IMR-90 (cell line): ENCODE measurements at regions not wholly inside any gene's neighbourhood (a gene's known extent, or its start where the extent isn't known, plus 50 kb on each side); places are given as distances from the start of the nearest gene placed in this dataset.

Experiments
- ATAC-seq: fragments of 200-7000 bp; cut with Tn5 transposase; 2 replicates; pipeline ENCODE4 v1.9.1; 2020; ENCODE audit warnings: low read depth, mild to moderate bottlenecking, moderate library complexity
- BruUV-seq: library from RNA; stranded (reverse); fragments of 400-500 nt; replicated peaks from 2 replicates; lab custom pipeline; 2021; lab: Mats Ljungman, UMichigan
- CTCF ChIA-PET: fragments of 300-600 bp; formaldehyde crosslinking; extraction: SDS; loops from one replicate; lab custom pipeline; 2021; ENCODE audit warnings: antibody characterized with exemption; lab: Yijun Ruan, JAX
- POLR2A ChIA-PET: fragments of 300-600 bp; sonication (Branson Sonifier 250); formaldehyde crosslinking; loops from one replicate; lab custom pipeline; 2022; ENCODE audit warnings: antibody characterized with exemption; ENCODE audit not compliant: unreplicated experiment; lab: Charles Lee
- DNase-seq: peaks from one replicate; pipeline ENCODE4 v3.0.0; 2013
- H2AFZ ChIP-seq: replicated peaks from 2 replicates; pipeline ENCODE3; 2013; ENCODE audit warnings: low read length, mild to moderate bottlenecking; ENCODE audit not compliant: poor library complexity
- H2AK5ac ChIP-seq: 2 replicates; pipeline ENCODE4 v1.6.1; 2013; ENCODE audit warnings: low read depth, low read length, inconsistent platforms
- H2AK9ac ChIP-seq: replicated peaks from 2 replicates; pipeline ENCODE3; 2013; ENCODE audit warnings: mild to moderate bottlenecking, low read depth, low read length, moderate library complexity; ENCODE audit not compliant: poor library complexity
- H2BK120ac ChIP-seq: 2 replicates; pipeline ENCODE4 v1.6.1; 2013; ENCODE audit warnings: low read depth, low read length, inconsistent platforms
- H2BK15ac ChIP-seq: 3 replicates; pipeline ENCODE4 v1.6.1; 2013; ENCODE audit warnings: low read depth, low read length, inconsistent platforms
- H2BK20ac ChIP-seq: 2 replicates; pipeline ENCODE4 v1.6.1; 2013; ENCODE audit warnings: low read depth, mild to moderate bottlenecking, inconsistent platforms, low read length, moderate library complexity
- H2BK5ac ChIP-seq: 2 replicates; pipeline ENCODE4 v1.6.1; 2013; ENCODE audit warnings: mild to moderate bottlenecking, low read depth, low read length, inconsistent platforms; ENCODE audit not compliant: poor library complexity, severe bottlenecking
- H3K14ac ChIP-seq: replicated peaks from 2 replicates; pipeline ENCODE4 v1.6.1; 2013; ENCODE audit warnings: low read depth, low read length, inconsistent platforms
- H3K18ac ChIP-seq: 2 replicates; pipeline ENCODE4 v1.6.1; 2013; ENCODE audit warnings: low read depth, low read length, control low read depth
- H3K23ac ChIP-seq: 2 replicates; pipeline ENCODE4 v1.6.1; 2013; ENCODE audit warnings: low read depth, low read length, inconsistent platforms
- H3K27ac ChIP-seq: 2 replicates; pipeline ENCODE4 v1.5.1; 2013; ENCODE audit warnings: mild to moderate bottlenecking, control low read depth, low read length; ENCODE audit not compliant: insufficient read depth
- H3K27me3 ChIP-seq: 2 replicates; pipeline ENCODE4 v1.6.1; 2013; ENCODE audit warnings: low read length; ENCODE audit not compliant: control insufficient read depth, insufficient read depth
- H3K36me3 ChIP-seq: 2 replicates; pipeline ENCODE4 v1.6.1; 2013; ENCODE audit warnings: low read length, mixed read lengths; ENCODE audit not compliant: control insufficient read depth, insufficient read depth
- H3K4ac ChIP-seq: 2 replicates; pipeline ENCODE4 v1.6.1; 2013; ENCODE audit warnings: low read depth, low read length, inconsistent platforms
- H3K4me1 ChIP-seq: 2 replicates; pipeline ENCODE4 v1.6.1; 2013; ENCODE audit warnings: low read length, mixed read lengths; ENCODE audit not compliant: control insufficient read depth, insufficient read depth
- H3K4me2 ChIP-seq: 2 replicates; pipeline ENCODE4 v1.6.1; 2013; ENCODE audit warnings: low read depth, mild to moderate bottlenecking, control low read depth, low read length, moderate library complexity
- H3K4me3 ChIP-seq: 2 replicates; pipeline ENCODE4 v1.5.1; 2013; ENCODE audit warnings: low read depth, mild to moderate bottlenecking, control low read depth, low read length, moderate library complexity; ENCODE audit not compliant: insufficient read depth
- H3K56ac ChIP-seq: 2 replicates; pipeline ENCODE4 v1.6.1; 2013; ENCODE audit warnings: low read length, inconsistent platforms; ENCODE audit not compliant: insufficient read depth; ENCODE audit errors: extremely low read depth
- H3K79me1 ChIP-seq, 2 experiments: 2 replicates each; pipeline ENCODE4 v1.6.1; 2013; ENCODE audit warnings: low read length in 2 of 2, inconsistent platforms in 1 of 2, low read depth in 1 of 2
- H3K9ac ChIP-seq: 2 replicates; pipeline ENCODE4 v1.6.1; 2013; ENCODE audit warnings: low read depth, low read length, control low read depth
- H3K9me1 ChIP-seq: 2 replicates; pipeline ENCODE4 v1.6.1; 2013; ENCODE audit warnings: low read length, inconsistent platforms; ENCODE audit not compliant: insufficient read depth
- H3K9me3 ChIP-seq: 2 replicates; pipeline ENCODE4 v1.6.1; 2013; ENCODE audit warnings: low read length; ENCODE audit not compliant: control insufficient read depth, insufficient read depth
- H4K20me1 ChIP-seq: 2 replicates; pipeline ENCODE4 v1.6.1; 2013; ENCODE audit warnings: low read length, inconsistent platforms; ENCODE audit not compliant: insufficient read depth
- H4K5ac ChIP-seq: 2 replicates; pipeline ENCODE4 v1.6.1; 2013; ENCODE audit warnings: mild to moderate bottlenecking, low read depth, low read length, control low read depth
- H4K8ac ChIP-seq, 2 experiments: 2 replicates each; pipeline ENCODE4 v1.6.1; 2013; ENCODE audit warnings: low read depth in 2 of 2, low read length in 2 of 2, control low read depth in 1 of 2, inconsistent platforms in 1 of 2
- H4K91ac ChIP-seq: 2 replicates; pipeline ENCODE4 v1.6.1; 2013; ENCODE audit warnings: low read depth, low read length, inconsistent platforms; ENCODE audit not compliant: insufficient read depth
- BHLHE40 ChIP-seq: fragments of 150-350 bp; IDR thresholded peaks from 2 replicates; pipeline ENCODE4 v1.6.1; 2016; ENCODE audit warnings: mild to moderate bottlenecking, low read depth, low read length
- CEBPB ChIP-seq: IDR thresholded peaks from 2 replicates; pipeline ENCODE4 v1.6.1; 2012; ENCODE audit warnings: low read depth, low read length, improper control_type of control experiment
- CHD1 ChIP-seq: IDR thresholded peaks from 2 replicates; pipeline ENCODE4 v1.6.1; 2012; ENCODE audit warnings: low read depth, low read length, improper control_type of control experiment
- FOS ChIP-seq: fragments of 150-350 bp; IDR thresholded peaks from 2 replicates; pipeline ENCODE4 v1.6.1; 2016; ENCODE audit warnings: low read depth, low read length
- MAFK ChIP-seq: IDR thresholded peaks from 2 replicates; pipeline ENCODE4 v1.6.1; 2012; ENCODE audit warnings: low read depth, low read length, improper control_type of control experiment
- MAZ ChIP-seq: IDR thresholded peaks from 2 replicates; pipeline ENCODE4 v1.6.1; 2012; ENCODE audit warnings: low read depth, mild to moderate bottlenecking, low read length, improper control_type of control experiment, moderate library complexity, borderline replicate concordance
- MXI1 ChIP-seq: IDR thresholded peaks from 2 replicates; pipeline ENCODE4 v1.6.1; 2012; ENCODE audit warnings: low read depth, mild to moderate bottlenecking, low read length, moderate library complexity, borderline replicate concordance
- NFE2L2 ChIP-seq: fragments of 150-350 bp; IDR thresholded peaks from 2 replicates; pipeline ENCODE4 v1.6.1; 2016; ENCODE audit warnings: low read depth, mild to moderate bottlenecking, low read length
- POLR2A ChIP-seq: IDR thresholded peaks from 2 replicates; pipeline ENCODE4 v1.6.1; 2012; ENCODE audit warnings: mild to moderate bottlenecking, low read depth, low read length
- RAD21 ChIP-seq: IDR thresholded peaks from 2 replicates; pipeline ENCODE4 v1.6.1; 2012; ENCODE audit warnings: low read length, improper control_type of control experiment
- RCOR1 ChIP-seq: IDR thresholded peaks from 2 replicates; pipeline ENCODE4 v1.6.1; 2012; ENCODE audit warnings: mild to moderate bottlenecking, low read length, improper control_type of control experiment; ENCODE audit not compliant: insufficient replicate concordance
- RFX5 ChIP-seq: IDR thresholded peaks from 2 replicates; pipeline ENCODE4 v1.8.0; 2012; ENCODE audit warnings: low read depth, mild to moderate bottlenecking, low read length, moderate library complexity
- SMC3 ChIP-seq: fragments of 150-350 bp; IDR thresholded peaks from 2 replicates; pipeline ENCODE4 v1.6.1; 2016; ENCODE audit warnings: low read depth, mild to moderate bottlenecking, antibody characterized with exemption, low read length, moderate library complexity
- WGBS, 2 experiments: methylation state at CpG; one replicate each; pipeline versions ENCODE4 v1.1.5 to v1.1.7; 2013; ENCODE audit warnings: missing lambda C conversion rate in 2 of 2; ENCODE audit not compliant: insufficient read length in 1 of 2; ENCODE audit errors: extremely low coverage in 2 of 2; 5-methylcytosine and 5-hydroxymethylcytosine counted together
- dilution Hi-C: fragments of 300-500 bp; cut with HindIII; formaldehyde crosslinking; loops from one replicate; pipeline ENCODE4 v1.14.3; 2018; ENCODE audit warnings: low sequenced_read_pairs; ENCODE audit not compliant: unreplicated experiment
- in situ Hi-C: fragments of 300-500 bp; cut with MboI; formaldehyde crosslinking; loops from 3 replicates; pipeline ENCODE4 v1.14.3; 2019; ENCODE audit warnings: low sequenced_read_pairs, inconsistent platforms, mixed read lengths
- intact Hi-C: fragments of 100-400 bp; cut with micrococcal nuclease; formaldehyde crosslinking; loops from 2 replicates; pipeline ENCODE4 v1.10.0; 2022
- TF ChIP-seq, protein P1 (sequence below): conservative IDR thresholded peaks from 2 replicates; pipeline ENCODE4 v1.5.1; 2012; ENCODE audit warnings: mild to moderate bottlenecking, low read depth, low read length, improper control_type of control experiment
- TF ChIP-seq, protein P2 (sequence below): fragments of 150-350 bp; IDR thresholded peaks from 2 replicates; pipeline ENCODE4 v1.6.1; 2017; ENCODE audit warnings: mild to moderate bottlenecking, antibody characterized with exemption, low read length, low read depth
- TF ChIP-seq, protein P3 (sequence below): fragments of 150-350 bp; IDR thresholded peaks from 2 replicates; pipeline ENCODE4 v1.6.1; 2016; ENCODE audit warnings: low read depth, mild to moderate bottlenecking, low read length, moderate library complexity, borderline replicate concordance

DNA sequence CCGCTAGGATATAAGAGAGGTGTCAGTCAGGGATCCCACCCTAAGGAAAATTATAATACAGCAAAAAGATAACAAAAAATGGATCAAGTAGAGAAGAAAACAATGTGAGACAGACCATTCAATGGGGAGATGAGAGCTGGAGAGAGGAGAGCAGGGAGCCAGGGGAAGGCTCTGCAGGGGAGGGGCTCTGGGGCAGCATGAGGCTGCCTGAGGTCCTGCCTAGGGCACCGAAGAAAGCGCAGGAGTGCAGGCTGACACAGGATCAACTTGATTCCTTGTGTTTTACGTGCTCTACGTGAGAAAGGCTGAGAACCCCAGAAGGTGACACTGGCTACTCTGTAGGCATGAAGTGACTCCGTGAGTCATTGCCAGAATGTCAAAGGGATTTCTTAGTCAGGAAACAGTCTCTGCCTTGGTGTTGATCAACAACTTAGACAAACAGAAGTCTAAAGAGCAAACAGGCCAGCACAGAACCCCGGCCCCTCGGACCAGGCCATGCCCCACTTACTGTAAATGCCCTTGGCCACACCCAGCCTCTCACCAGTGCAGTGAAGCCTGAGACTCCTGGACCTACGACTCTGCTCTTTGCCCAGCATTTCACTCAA is 290.1 kb upstream of the PRDM1 start:
- no peaks in the 10 kb centered on the region for H3K27me3 ChIP-seq
- H3K23ac ChIP-seq, result no peak overlapping the region
- H3K9me3 ChIP-seq, result no peaks in the 10 kb centered on the region
- no peak overlapping the region for H3K27ac ChIP-seq
- no peak overlapping the region; the same call in 1 of the 2 replicates for H2BK20ac ChIP-seq
- dilution Hi-C loops, result no loop called here
- no peak for DNase-seq
- peak overlapping the region; percentile 60 for H2AK5ac ChIP-seq
- peak overlapping the region; percentile 57; the same call in 2 of the 3 replicates for H2BK15ac ChIP-seq
- H4K5ac ChIP-seq, result no peak overlapping the region
- H2BK5ac ChIP-seq, result no peak overlapping the region
- TF ChIP-seq NFE2L2 (no peak), POLR2A (no peak), BHLHE40 (no peak), RCOR1 (no peak), RAD21 (no peak), CEBPB (no peak), MAFK (no peak), FOS (no peak), CHD1 (no peak), RFX5 (no peak), MAZ (no peak), SMC3 (no peak), MXI1 (no peak)
- TF ChIP-seq, protein P1, sequence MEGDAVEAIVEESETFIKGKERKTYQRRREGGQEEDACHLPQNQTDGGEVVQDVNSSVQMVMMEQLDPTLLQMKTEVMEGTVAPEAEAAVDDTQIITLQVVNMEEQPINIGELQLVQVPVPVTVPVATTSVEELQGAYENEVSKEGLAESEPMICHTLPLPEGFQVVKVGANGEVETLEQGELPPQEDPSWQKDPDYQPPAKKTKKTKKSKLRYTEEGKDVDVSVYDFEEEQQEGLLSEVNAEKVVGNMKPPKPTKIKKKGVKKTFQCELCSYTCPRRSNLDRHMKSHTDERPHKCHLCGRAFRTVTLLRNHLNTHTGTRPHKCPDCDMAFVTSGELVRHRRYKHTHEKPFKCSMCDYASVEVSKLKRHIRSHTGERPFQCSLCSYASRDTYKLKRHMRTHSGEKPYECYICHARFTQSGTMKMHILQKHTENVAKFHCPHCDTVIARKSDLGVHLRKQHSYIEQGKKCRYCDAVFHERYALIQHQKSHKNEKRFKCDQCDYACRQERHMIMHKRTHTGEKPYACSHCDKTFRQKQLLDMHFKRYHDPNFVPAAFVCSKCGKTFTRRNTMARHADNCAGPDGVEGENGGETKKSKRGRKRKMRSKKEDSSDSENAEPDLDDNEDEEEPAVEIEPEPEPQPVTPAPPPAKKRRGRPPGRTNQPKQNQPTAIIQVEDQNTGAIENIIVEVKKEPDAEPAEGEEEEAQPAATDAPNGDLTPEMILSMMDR, result no peak
- TF ChIP-seq, protein P2, sequence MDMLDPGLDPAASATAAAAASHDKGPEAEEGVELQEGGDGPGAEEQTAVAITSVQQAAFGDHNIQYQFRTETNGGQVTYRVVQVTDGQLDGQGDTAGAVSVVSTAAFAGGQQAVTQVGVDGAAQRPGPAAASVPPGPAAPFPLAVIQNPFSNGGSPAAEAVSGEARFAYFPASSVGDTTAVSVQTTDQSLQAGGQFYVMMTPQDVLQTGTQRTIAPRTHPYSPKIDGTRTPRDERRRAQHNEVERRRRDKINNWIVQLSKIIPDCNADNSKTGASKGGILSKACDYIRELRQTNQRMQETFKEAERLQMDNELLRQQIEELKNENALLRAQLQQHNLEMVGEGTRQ, result no peak
- TF ChIP-seq, protein P3, sequence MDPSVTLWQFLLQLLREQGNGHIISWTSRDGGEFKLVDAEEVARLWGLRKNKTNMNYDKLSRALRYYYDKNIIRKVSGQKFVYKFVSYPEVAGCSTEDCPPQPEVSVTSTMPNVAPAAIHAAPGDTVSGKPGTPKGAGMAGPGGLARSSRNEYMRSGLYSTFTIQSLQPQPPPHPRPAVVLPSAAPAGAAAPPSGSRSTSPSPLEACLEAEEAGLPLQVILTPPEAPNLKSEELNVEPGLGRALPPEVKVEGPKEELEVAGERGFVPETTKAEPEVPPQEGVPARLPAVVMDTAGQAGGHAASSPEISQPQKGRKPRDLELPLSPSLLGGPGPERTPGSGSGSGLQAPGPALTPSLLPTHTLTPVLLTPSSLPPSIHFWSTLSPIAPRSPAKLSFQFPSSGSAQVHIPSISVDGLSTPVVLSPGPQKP, result no peak
- in situ Hi-C loops, result no loop called here
- no peak overlapping the region for H3K4me3 ChIP-seq
- no peak overlapping the region; the same call in 1 of the 2 replicates for H4K91ac ChIP-seq
- no peak overlapping the region for H2AFZ ChIP-seq
- no peaks in the 10 kb centered on the region for H3K36me3 ChIP-seq
- no peaks in the 10 kb centered on the region for H4K20me1 ChIP-seq
- no peak overlapping the region; a peak in 1 of 4 replicates for H4K8ac ChIP-seq
- H2AK9ac ChIP-seq, result no peak overlapping the region
- peak overlapping the region; percentile 33 for H2BK120ac ChIP-seq
- H3K56ac ChIP-seq, result no peak overlapping the region
- peaks cover 11% of the 10 kb centered on the region for H3K4me1 ChIP-seq
- no peaks in the 10 kb centered on the region for H3K79me1 ChIP-seq
- intact Hi-C loops, result loop anchor here (5.0 to 10.0 kb wide), 2 partner anchors 196 to 289 kb away; partner anchors contain the start of gene PRDM1
- H3K9me1 ChIP-seq, result peaks cover 11% of the 10 kb centered on the region
- no peak overlapping the region for H3K18ac ChIP-seq
- no TSS peak for BruUV-seq
- ChIA-PET CTCF (no interaction called here), POLR2A (no interaction called here)
- 90% methylated on average over 5 of the region's 9 CpGs; no CpG with 5 or more reads in 1 of the 2 experiments for WGBS, 2 experiments
- H3K14ac ChIP-seq, result 0 out of 2 replicates have a peak overlapping the region, but pooled peaks have one; percentile 40
- H3K4ac ChIP-seq, result peak overlapping the region; percentile 60
- no peak overlapping the region for H3K9ac ChIP-seq
- ATAC-seq, result no peak
- no peak overlapping the region for H3K4me2 ChIP-seq
